ENCODE measurements at regions not wholly inside any gene's neighbourhood (a gene's known extent, or its start where the extent isn't known, plus 50 kb on each side); places are given as distances from the start of the nearest gene placed in this dataset.

DNA sequence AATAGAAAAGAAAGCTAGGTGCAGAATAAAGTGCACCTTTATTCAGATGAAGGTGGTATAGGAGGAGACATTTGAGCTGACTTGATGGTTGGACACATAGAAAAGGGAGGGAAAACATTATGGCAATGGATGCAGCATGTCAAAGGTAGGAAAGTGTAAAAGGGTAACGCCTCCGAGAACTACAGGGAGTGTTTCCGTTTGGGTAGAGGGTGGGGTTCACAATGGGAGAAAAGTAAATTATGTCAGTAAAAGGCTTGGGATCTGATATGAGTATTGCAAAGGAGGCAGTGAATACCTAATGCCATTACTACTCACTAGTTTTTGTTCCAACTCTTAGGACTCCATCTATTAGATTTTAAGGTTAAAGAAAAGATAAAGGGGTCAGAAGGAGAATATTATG is 59.5 kb downstream of the FAT3 start:
- H3K4me3 ChIP-seq (replicated peaks in 1 of 4; ENCODE audit: control extremely low read depth in 1 of 4, insufficient read depth in 1 of 4, low read depth in 3 of 4, low read length in 4 of 4) = no peak overlapping the region
- no peaks in the 10 kb centered on the region for H3K79me2 ChIP-seq (ENCODE audit: control insufficient read depth, insufficient read depth, low read length)
- no peak for DNase-seq (ENCODE audit: low read depth in 2 of 2)
- H4K20me1 ChIP-seq (ENCODE audit: control insufficient read depth, extremely low read depth, insufficient read depth, low read length) = no peaks in the 10 kb centered on the region
- no peaks in the 10 kb centered on the region for H3K36me3 ChIP-seq (ENCODE audit: control insufficient read depth, insufficient read depth, low read length)
- no peak overlapping the region for H3K4me2 ChIP-seq (ENCODE audit: extremely low read depth, insufficient read depth, low read length)
- no peak overlapping the region for H2AFZ ChIP-seq (ENCODE audit: low read length)
- H3K4me1 ChIP-seq (ENCODE audit: control insufficient read depth, extremely low read depth, insufficient read depth, low read length) = no peaks in the 10 kb centered on the region
- no peaks in the 10 kb centered on the region for H3K9me3 ChIP-seq (ENCODE audit: control insufficient read depth, insufficient read depth, low read depth, low read length)
- no peak for TF ChIP-seq EZH2 (IDR thresholded peaks at IDR 0.05; ENCODE audit: low read length, missing control alignments)
- TF ChIP-seq, protein P1, sequence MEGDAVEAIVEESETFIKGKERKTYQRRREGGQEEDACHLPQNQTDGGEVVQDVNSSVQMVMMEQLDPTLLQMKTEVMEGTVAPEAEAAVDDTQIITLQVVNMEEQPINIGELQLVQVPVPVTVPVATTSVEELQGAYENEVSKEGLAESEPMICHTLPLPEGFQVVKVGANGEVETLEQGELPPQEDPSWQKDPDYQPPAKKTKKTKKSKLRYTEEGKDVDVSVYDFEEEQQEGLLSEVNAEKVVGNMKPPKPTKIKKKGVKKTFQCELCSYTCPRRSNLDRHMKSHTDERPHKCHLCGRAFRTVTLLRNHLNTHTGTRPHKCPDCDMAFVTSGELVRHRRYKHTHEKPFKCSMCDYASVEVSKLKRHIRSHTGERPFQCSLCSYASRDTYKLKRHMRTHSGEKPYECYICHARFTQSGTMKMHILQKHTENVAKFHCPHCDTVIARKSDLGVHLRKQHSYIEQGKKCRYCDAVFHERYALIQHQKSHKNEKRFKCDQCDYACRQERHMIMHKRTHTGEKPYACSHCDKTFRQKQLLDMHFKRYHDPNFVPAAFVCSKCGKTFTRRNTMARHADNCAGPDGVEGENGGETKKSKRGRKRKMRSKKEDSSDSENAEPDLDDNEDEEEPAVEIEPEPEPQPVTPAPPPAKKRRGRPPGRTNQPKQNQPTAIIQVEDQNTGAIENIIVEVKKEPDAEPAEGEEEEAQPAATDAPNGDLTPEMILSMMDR (conservative IDR thresholded peaks at IDR 0.05 in 1 of 2, IDR thresholded peaks at IDR 0.05 in 1 of 2; ENCODE audit: low read depth in 1 of 2, low read length in 2 of 2) = no peak
- H3K27ac ChIP-seq (ENCODE audit: insufficient read depth, low read length) = no peak overlapping the region
- no peak overlapping the region for H3K9ac ChIP-seq (ENCODE audit: insufficient read depth, low read length)
- no peaks in the 10 kb centered on the region for H3K27me3 ChIP-seq (ENCODE audit: control insufficient read depth, insufficient read depth, low read length)

DNA sequence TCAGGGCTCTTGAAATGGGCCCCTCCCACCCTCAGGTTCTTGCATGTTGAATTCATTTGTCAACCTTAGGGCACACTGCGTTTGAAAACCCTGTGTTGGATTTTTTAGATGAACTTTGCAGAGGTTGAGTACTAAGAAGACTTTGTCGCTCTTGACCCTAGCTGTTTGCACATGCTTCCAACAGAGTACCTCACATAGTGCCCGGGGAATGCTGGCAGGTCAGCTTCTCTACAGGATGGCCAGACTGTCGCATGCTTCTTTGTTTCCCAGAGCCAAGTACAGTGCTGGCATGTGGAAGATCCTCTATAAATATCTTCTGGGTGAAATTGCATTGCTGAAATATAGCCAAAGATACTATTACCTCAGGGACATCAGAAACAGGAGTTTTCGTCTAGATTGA is 59.9 kb downstream of the FAT3 start:
- Histone ChIP-seq H3K27me3 (ENCODE audit: control insufficient read depth, insufficient read depth, low read length) (no peaks in the 10 kb centered on the region), H3K79me2 (ENCODE audit: control insufficient read depth, insufficient read depth, low read length) (no peaks in the 10 kb centered on the region), H4K20me1 (ENCODE audit: control insufficient read depth, extremely low read depth, insufficient read depth, low read length) (no peaks in the 10 kb centered on the region), H3K27ac (ENCODE audit: insufficient read depth, low read length) (no peak overlapping the region), H3K36me3 (ENCODE audit: control insufficient read depth, insufficient read depth, low read length) (no peaks in the 10 kb centered on the region), H2AFZ (ENCODE audit: low read length) (no peak overlapping the region), H3K9ac (ENCODE audit: insufficient read depth, low read length) (no peak overlapping the region), H3K4me1 (ENCODE audit: control insufficient read depth, extremely low read depth, insufficient read depth, low read length) (no peaks in the 10 kb centered on the region), H3K9me3 (ENCODE audit: control insufficient read depth, insufficient read depth, low read depth, low read length) (no peaks in the 10 kb centered on the region), H3K4me3 (replicated peaks in 1 of 4; ENCODE audit: control extremely low read depth in 1 of 4, insufficient read depth in 1 of 4, low read depth in 3 of 4, low read length in 4 of 4) (no peak overlapping the region), H3K4me2 (ENCODE audit: extremely low read depth, insufficient read depth, low read length) (no peak overlapping the region)
- TF ChIP-seq EZH2 (IDR thresholded peaks at IDR 0.05; ENCODE audit: low read length, missing control alignments) = no peak
- TF ChIP-seq, protein P1 (conservative IDR thresholded peaks at IDR 0.05 in 1 of 2, IDR thresholded peaks at IDR 0.05 in 1 of 2; ENCODE audit: low read depth in 1 of 2, low read length in 2 of 2) = no peak
- DNase-seq (ENCODE audit: low read depth in 2 of 2) = no peak

DNA sequence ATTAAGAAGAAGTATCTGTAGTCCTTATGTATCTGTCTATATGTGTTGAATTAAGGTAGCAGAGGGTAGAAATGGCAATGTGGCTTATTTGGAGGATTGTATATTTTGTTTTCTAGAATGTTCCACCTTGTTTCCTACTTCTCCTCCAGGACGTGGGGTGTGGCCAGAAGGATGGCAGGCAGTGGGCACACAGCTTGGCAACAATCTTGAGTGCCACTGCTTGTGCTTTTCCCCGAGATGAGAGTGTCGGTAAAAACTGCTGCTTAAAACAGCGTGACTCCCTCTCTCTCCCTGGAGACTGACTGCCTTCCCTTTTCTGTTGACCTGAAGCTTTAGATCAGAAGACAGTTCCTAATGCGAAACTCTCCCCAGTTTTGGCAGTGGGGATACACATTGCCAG is 61.2 kb downstream of the FAT3 start:
- Histone ChIP-seq H3K9me3 (ENCODE audit: control insufficient read depth, insufficient read depth, low read depth, low read length) (no peaks in the 10 kb centered on the region), H3K27me3 (ENCODE audit: control insufficient read depth, insufficient read depth, low read length) (no peaks in the 10 kb centered on the region), H3K27ac (ENCODE audit: insufficient read depth, low read length) (no peak overlapping the region), H3K79me2 (ENCODE audit: control insufficient read depth, insufficient read depth, low read length) (no peaks in the 10 kb centered on the region), H3K4me3 (replicated peaks in 1 of 4; ENCODE audit: control extremely low read depth in 1 of 4, insufficient read depth in 1 of 4, low read depth in 3 of 4, low read length in 4 of 4) (no peak overlapping the region), H3K36me3 (ENCODE audit: control insufficient read depth, insufficient read depth, low read length) (no peaks in the 10 kb centered on the region), H3K4me2 (ENCODE audit: extremely low read depth, insufficient read depth, low read length) (no peak overlapping the region), H2AFZ (ENCODE audit: low read length) (no peak overlapping the region), H3K9ac (ENCODE audit: insufficient read depth, low read length) (no peak overlapping the region), H4K20me1 (ENCODE audit: control insufficient read depth, extremely low read depth, insufficient read depth, low read length) (no peaks in the 10 kb centered on the region), H3K4me1 (ENCODE audit: control insufficient read depth, extremely low read depth, insufficient read depth, low read length) (no peaks in the 10 kb centered on the region)
- no peak for TF ChIP-seq EZH2 (IDR thresholded peaks at IDR 0.05; ENCODE audit: low read length, missing control alignments)
- TF ChIP-seq, protein P1 (conservative IDR thresholded peaks at IDR 0.05 in 1 of 2, IDR thresholded peaks at IDR 0.05 in 1 of 2; ENCODE audit: low read depth in 1 of 2, low read length in 2 of 2) = no peak
- no peak for DNase-seq (ENCODE audit: low read depth in 2 of 2)
